GM12878 (cell line): ENCODE measurements at regions not wholly inside any gene's neighbourhood (a gene's known extent, or its start where the extent isn't known, plus 50 kb on each side); places are given as distances from the start of the nearest gene placed in this dataset.

Source experiments
- NRF1 ChIP-seq: conservative IDR thresholded peaks from 2 replicates; pipeline ENCODE4 v1.6.1; 2011; ENCODE audit warnings: mild to moderate bottlenecking, low read depth, low read length, improper control_type of control experiment
- RBBP5 ChIP-seq: fragments of 200-600 bp; sonication (generic); conservative IDR thresholded peaks from 2 replicates; pipeline ENCODE4 v1.6.1; 2016
- TCF12 ChIP-seq: IDR thresholded peaks from 2 replicates; pipeline ENCODE4 v1.6.1; 2011; ENCODE audit warnings: low read depth, mild to moderate bottlenecking, low read length

DNA sequence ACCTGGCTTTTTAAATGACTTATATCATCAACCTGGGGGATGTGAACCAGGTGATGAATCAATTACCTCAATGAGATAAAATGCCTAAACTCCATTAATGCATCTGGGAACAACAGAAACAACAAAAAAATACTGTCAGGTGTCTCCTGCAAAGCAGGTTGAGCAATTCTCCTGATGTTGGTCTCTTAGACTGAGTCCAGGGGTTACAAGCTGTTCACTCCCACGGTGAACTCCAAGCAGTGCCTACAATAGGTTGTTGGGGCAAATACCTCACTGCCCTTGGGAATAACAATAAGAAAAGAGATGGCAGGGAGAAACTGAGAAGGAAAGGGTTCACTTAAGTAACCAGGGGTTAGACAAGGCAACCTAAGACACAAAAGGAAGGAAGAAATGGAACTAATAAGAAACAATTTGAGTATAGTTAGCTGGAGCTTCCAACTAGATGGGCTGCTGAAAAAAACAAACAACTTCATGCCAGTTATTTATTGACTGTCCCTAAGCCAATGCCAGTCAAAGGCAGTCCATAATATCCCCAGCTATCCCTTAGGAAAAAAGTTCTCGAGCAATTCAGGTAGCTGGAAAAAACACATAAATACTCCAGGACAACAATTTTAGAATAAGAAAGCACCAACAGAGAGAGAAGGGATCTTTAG, 97.6 kb upstream of the MAGI3 start:
- TF ChIP-seq RBBP5 (no peak), TCF12 (no peak), NRF1 (no peak)
